Glomerular visceral epithelial cell (primary cell): ENCODE measurements at regions not wholly inside any gene's neighbourhood (a gene's known extent, or its start where the extent isn't known, plus 50 kb on each side); places are given as distances from the start of the nearest gene placed in this dataset.
"Not testable (repeated sequence)": the region's sequence is repeated elsewhere in the genome, so short reads cannot be mapped to it uniquely, and the experiment has no call there.

Experiments used
- DNase-seq: peaks from one replicate; pipeline ENCODE4 v3.0.0-alpha.2; 2016; ENCODE audit errors: extremely low spot score

- no peak for DNase-seq
Measured at GRCh38 chr21:18716578-18717138, 313.1 kb upstream of the TMPRSS15 start.

GRCh38 chr21:18722193-18722592 is 318.6 kb upstream of the TMPRSS15 start:
- no peak for DNase-seq

GRCh38 chr21:18723171-18723570 is 319.6 kb upstream of the TMPRSS15 start:
- DNase-seq, result no peak

GRCh38 chr21:18725653-18726052 is 322.1 kb upstream of the TMPRSS15 start:
- peak; percentile 6 for DNase-seq

- DNase-seq, result no peak
Measured at GRCh38 chr21:18741954-18742353, 338.4 kb upstream of the TMPRSS15 start.

GRCh38 chr21:18743531-18743930 is 339.9 kb upstream of the TMPRSS15 start:
- no peak for DNase-seq

GRCh38 chr21:18744840-18745239 is 341.3 kb upstream of the TMPRSS15 start:
- DNase-seq, result no peak

- DNase-seq, result not testable (repeated sequence)
Measured at GRCh38 chr21:18752894-18753293, 349.3 kb upstream of the TMPRSS15 start.

- DNase-seq, result peak; percentile 58
Measured at GRCh38 chr21:18756272-18756671, 352.7 kb upstream of the TMPRSS15 start.

GRCh38 chr21:18759267-18759666 is 355.7 kb upstream of the TMPRSS15 start:
- no peak for DNase-seq

GRCh38 chr21:18759751-18760161 is 356.2 kb upstream of the TMPRSS15 start:
- DNase-seq, result no peak

- DNase-seq, result no peak
Measured at GRCh38 chr21:18760247-18760646, 356.7 kb upstream of the TMPRSS15 start.

GRCh38 chr21:18764720-18765119 is 361.1 kb upstream of the TMPRSS15 start:
- no peak for DNase-seq

GRCh38 chr21:18769599-18769998 is 366.0 kb upstream of the TMPRSS15 start:
- no peak for DNase-seq

- DNase-seq, result no peak
Measured at GRCh38 chr21:18771845-18772380, 368.3 kb upstream of the TMPRSS15 start.

- no peak for DNase-seq
Measured at GRCh38 chr21:18772404-18772803, 368.8 kb upstream of the TMPRSS15 start.

- DNase-seq, result no peak
Measured at GRCh38 chr21:18772897-18773296, 369.3 kb upstream of the TMPRSS15 start.

GRCh38 chr21:18776936-18777335 is 373.4 kb upstream of the TMPRSS15 start:
- no peak for DNase-seq

- DNase-seq, result no peak
Measured at GRCh38 chr21:18782721-18783120, 379.1 kb upstream of the TMPRSS15 start.

GRCh38 chr21:18801468-18801867 is 397.9 kb upstream of the TMPRSS15 start:
- DNase-seq, result peak; percentile 4

GRCh38 chr21:18803624-18804023 is 400.0 kb upstream of the TMPRSS15 start:
- no peak for DNase-seq

- no peak for DNase-seq
Measured at GRCh38 chr21:18810136-18810535, 406.6 kb upstream of the TMPRSS15 start.

GRCh38 chr21:18812308-18812707 is 408.7 kb upstream of the TMPRSS15 start:
- no peak for DNase-seq

GRCh38 chr21:18819507-18819906 is 415.9 kb upstream of the TMPRSS15 start:
- DNase-seq, result no peak
